GM12891 (cell line): ENCODE measurements at regions not wholly inside any gene's neighbourhood (a gene's known extent, or its start where the extent isn't known, plus 50 kb on each side); places are given as distances from the start of the nearest gene placed in this dataset.

Experiments used
- DNase-seq: peaks from one replicate; pipeline ENCODE4 v3.0.0; 2011; ENCODE audit warnings: low spot score; ENCODE audit not compliant: insufficient read length
- FAIRE-seq: peaks from 2 replicates; lab custom pipeline; 2011; peaks lifted over from hg19 to GRCh38; lab: Jason Lieb, UNC
- PAX5 ChIP-seq: IDR thresholded peaks from 2 replicates; pipeline ENCODE4 v1.6.1; 2011; ENCODE audit warnings: low read length, moderate library complexity, mild to moderate bottlenecking; ENCODE audit not compliant: insufficient read depth, severe bottlenecking
- POLR2A ChIP-seq: IDR thresholded peaks from 2 replicates; pipeline ENCODE4 v1.6.1; 2011; ENCODE audit warnings: low read depth, low read length, control low read depth
- POLR2AphosphoS5 ChIP-seq: IDR thresholded peaks from 2 replicates; pipeline ENCODE4 v1.6.1; 2011; ENCODE audit warnings: low read depth, low read length, control low read depth
- POU2F2 ChIP-seq: IDR thresholded peaks from 2 replicates; pipeline ENCODE4 v1.6.1; 2011; ENCODE audit warnings: low read depth, mild to moderate bottlenecking, control low read depth, low read length, moderate library complexity
- SPI1 ChIP-seq: IDR thresholded peaks from 2 replicates; pipeline ENCODE4 v1.6.1; 2011; ENCODE audit warnings: low read depth, low read length, control low read depth
- TAF1 ChIP-seq: IDR thresholded peaks from 2 replicates; pipeline ENCODE4 v1.6.1; 2011; ENCODE audit warnings: low read depth, low read length, control low read depth

DNA sequence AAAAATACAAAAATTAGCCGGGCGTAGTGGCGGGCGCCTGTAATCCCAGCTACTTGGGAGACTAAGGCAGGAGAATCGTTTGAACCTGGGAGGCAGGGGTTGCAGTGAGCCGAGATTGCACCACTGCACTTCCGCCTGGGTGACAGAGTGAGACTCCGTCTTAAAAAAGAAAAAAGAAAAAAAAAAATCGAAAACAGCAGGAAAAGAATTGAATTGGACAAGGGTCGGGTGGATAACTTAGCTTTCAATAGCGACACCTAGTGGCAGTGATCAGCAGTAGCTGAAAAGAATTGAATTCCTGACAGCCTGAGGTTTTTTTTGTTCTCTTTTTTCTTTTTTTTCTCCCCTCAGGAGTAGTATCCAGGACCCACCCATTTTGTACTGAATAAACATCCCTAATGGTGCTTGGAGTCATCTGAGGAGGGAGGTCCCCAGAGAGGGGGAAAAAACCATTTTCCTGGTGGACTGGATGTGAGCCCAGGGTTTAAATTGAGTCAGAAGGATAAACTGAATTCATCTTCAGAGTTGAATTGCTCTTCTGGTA lies 55.1 kb downstream of the CYCS start:
- DNase-seq (peak; percentile 39), FAIRE-seq (peak; percentile 68)
- TF ChIP-seq POU2F2 (no peak), POLR2AphosphoS5 (no peak), SPI1 (no peak), PAX5 (no peak), TAF1 (no peak), POLR2A (no peak)

DNA sequence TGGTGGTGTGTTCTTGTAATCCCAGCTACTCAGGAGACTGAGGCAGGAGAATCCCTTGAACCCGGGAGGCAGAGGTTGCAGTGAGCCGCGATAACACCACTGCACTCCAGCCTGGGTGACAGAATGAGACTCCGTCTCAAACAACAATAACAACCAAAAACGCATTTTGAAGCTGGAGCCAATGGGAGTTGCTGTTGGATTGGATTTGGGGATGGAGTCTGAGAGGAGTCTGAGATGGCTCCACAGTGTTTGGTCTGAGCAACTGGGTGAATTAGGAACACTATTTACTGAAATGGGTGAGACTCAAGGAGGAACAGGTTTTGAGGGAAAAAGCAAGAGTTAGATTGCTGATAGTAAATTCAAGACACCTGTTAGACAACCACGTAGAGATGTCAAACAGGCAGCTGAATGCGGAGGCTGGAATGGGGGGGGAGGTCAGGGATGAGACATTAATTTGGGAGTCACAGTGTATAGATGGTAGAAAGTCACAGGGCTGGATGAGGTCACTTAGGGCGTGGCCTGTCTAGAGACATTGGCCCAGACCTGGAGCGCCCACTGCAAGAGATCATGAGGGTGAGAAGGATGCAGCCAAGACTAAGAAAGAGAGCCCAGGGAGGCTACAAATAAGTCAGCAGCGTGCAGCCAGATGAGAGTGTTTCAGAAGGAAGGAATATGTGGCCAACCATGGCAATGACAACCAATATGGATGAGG lies 56.4 kb downstream of the CYCS start:
- no peak for TF ChIP-seq SPI1
- TF ChIP-seq TAF1: no peak
- TF ChIP-seq POU2F2: no peak
- no peak for TF ChIP-seq POLR2AphosphoS5
- no peak for TF ChIP-seq POLR2A
- no peak for TF ChIP-seq PAX5
- FAIRE-seq: no peak

GRCh38 chr7:25067726-25068501 lies 57.1 kb downstream of the CYCS start:
- FAIRE-seq (no peak), DNase-seq (no peak)
- TF ChIP-seq TAF1 (no peak), SPI1 (no peak), POU2F2 (no peak), PAX5 (no peak), POLR2AphosphoS5 (no peak), POLR2A (no peak)

More for the DNA sequence above, 56.4 kb downstream of the CYCS start:
- no peak for DNase-seq

- no peak for FAIRE-seq
- TF ChIP-seq SPI1: no peak
- TF ChIP-seq TAF1: no peak
- TF ChIP-seq POLR2AphosphoS5: no peak
- TF ChIP-seq POLR2A: no peak
- TF ChIP-seq POU2F2: no peak
- no peak for TF ChIP-seq PAX5
- DNase-seq: no peak
Observed at GRCh38 chr7:25066253-25066652, 58.8 kb downstream of the CYCS start.

GRCh38 chr7:25062380-25062779 lies 62.7 kb downstream of the CYCS start:
- FAIRE-seq (no peak), DNase-seq (no peak)
- TF ChIP-seq SPI1 (no peak), POLR2AphosphoS5 (no peak), POU2F2 (no peak), PAX5 (no peak), POLR2A (no peak), TAF1 (no peak)

GRCh38 chr7:25060487-25061055 lies 64.5 kb downstream of the CYCS start:
- FAIRE-seq: no peak
- TF ChIP-seq POLR2AphosphoS5 (no peak), POLR2A (no peak)

GRCh38 chr7:25059576-25059975 lies 65.5 kb downstream of the CYCS start:
- no peak for DNase-seq
- no peak for TF ChIP-seq POU2F2
- TF ChIP-seq POLR2A: no peak
- no peak for TF ChIP-seq SPI1
- no peak for TF ChIP-seq PAX5
- TF ChIP-seq POLR2AphosphoS5: no peak
- no peak for TF ChIP-seq TAF1
- no peak for FAIRE-seq

More at GRCh38 chr7:25060487-25061055, 64.5 kb downstream of the CYCS start:
- no peak for DNase-seq

- TF ChIP-seq POU2F2 (no peak), PAX5 (no peak), TAF1 (no peak), POLR2A (no peak), POLR2AphosphoS5 (no peak), SPI1 (no peak)
- no peak for FAIRE-seq
- no peak for DNase-seq
Observed at GRCh38 chr7:25056368-25056767, 68.7 kb downstream of the CYCS start.

DNA sequence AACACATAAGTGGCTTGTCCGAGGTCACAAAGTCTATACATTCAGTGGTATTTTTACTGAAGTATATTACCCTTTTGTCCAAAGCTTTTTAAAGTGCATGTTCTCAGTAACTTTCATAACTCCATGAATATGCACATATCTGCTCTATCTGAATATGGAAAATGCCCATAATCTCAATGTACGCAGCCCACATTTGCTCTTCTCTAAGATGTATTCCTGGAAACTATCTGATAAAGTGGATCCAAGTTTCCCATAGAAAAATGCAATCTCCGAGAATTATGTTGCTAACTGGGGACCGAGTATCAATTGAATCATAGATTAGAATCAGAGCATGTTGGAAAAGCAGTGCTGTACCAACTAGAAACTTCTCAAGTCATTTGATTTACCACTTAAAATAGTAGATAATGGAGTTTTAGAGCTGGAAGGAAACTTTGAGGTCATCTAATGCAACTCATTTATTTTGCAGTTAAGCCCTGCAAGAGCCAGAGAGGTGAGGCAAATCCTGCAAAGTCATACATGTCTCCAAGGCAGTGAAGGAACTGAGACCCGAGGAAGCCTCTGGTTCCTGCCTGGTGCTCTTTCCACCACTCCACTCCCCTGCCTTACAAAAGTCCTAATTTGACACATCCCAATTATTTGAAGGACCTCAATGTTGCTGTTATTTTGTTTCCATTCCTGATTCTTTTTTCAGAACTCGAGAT lies 69.4 kb downstream of the CYCS start:
- DNase-seq (no peak), FAIRE-seq (no peak)
- TF ChIP-seq POU2F2: no peak
- TF ChIP-seq POLR2AphosphoS5: no peak
- no peak for TF ChIP-seq TAF1
- TF ChIP-seq POLR2A: no peak
- no peak for TF ChIP-seq SPI1
- TF ChIP-seq PAX5: no peak
